ENCODE measurements at regions not wholly inside any gene's neighbourhood (a gene's known extent, or its start where the extent isn't known, plus 50 kb on each side); places are given as distances from the start of the nearest gene placed in this dataset.
"Not testable (repeated sequence)": the region's sequence is repeated elsewhere in the genome, so short reads cannot be mapped to it uniquely, and the experiment has no call there.

GRCh38 chr1:219074084-219074728 lies 99.5 kb upstream of the LYPLAL1 start:
- peaks cover 0 to 14% (median 0%) of the 10 kb centered on the region in 8 donors for H3K9me3 ChIP-seq
- WGBS, 5 donors = 77 to 96% (median 93%) methylated on average over 5 of the region's 5 CpGs
- intact Hi-C loops (cut with DNase I; ENCODE audit: low total_unique reads) = no loop called here
- no peak overlapping the region for H3K27ac ChIP-seq
- H3K4me1 ChIP-seq = no peaks in the 10 kb centered on the region
- H3K27me3 ChIP-seq (replicated peaks in 1 of 7) = no peaks in the 10 kb centered on the region
- TF ChIP-seq POLR2A (IDR thresholded peaks at IDR 0.05) (no peak), CTCF (IDR thresholded peaks at IDR 0.05 in 8 of 11, conservative IDR thresholded peaks at IDR 0.05 in 3 of 11) (no peak), POLR2AphosphoS5 (IDR thresholded peaks at IDR 0.05) (no peak)
- no peaks in the 10 kb centered on the region for H3K36me3 ChIP-seq
- DNase-seq = no peak
- H3K4me3 ChIP-seq = no peak overlapping the region

GRCh38 chr1:219075121-219075879 lies 98.4 kb upstream of the LYPLAL1 start:
- no peaks in the 10 kb centered on the region for H3K36me3 ChIP-seq
- intact Hi-C loops (cut with DNase I; ENCODE audit: low total_unique reads) = no loop called here
- H3K27me3 ChIP-seq (replicated peaks in 1 of 7) = no peaks in the 10 kb centered on the region
- no peak overlapping the region for H3K4me3 ChIP-seq
- no peak for DNase-seq
- no peaks in the 10 kb centered on the region for H3K4me1 ChIP-seq
- peaks cover 0 to 14% (median 0%) of the 10 kb centered on the region in 8 donors for H3K9me3 ChIP-seq
- WGBS, 5 donors = 82 to 91% (median 89%) methylated on average over 2 of the region's 2 CpGs
- no peak overlapping the region for H3K27ac ChIP-seq
- TF ChIP-seq POLR2AphosphoS5 (IDR thresholded peaks at IDR 0.05) (no peak), POLR2A (IDR thresholded peaks at IDR 0.05) (no peak), CTCF (IDR thresholded peaks at IDR 0.05 in 8 of 11, conservative IDR thresholded peaks at IDR 0.05 in 3 of 11) (no peak)

GRCh38 chr1:219076326-219076937 lies 97.2 kb upstream of the LYPLAL1 start:
- no peak overlapping the region for H3K27ac ChIP-seq
- TF ChIP-seq POLR2AphosphoS5 (IDR thresholded peaks at IDR 0.05) = no peak
- no peak overlapping the region for H3K4me3 ChIP-seq
- 92 to 97% (median 93%) methylated on average over 1 of the region's 1 CpG for WGBS, 5 donors
- no peaks in the 10 kb centered on the region for H3K27me3 ChIP-seq (replicated peaks in 1 of 7)
- intact Hi-C loops (cut with DNase I; ENCODE audit: low total_unique reads) = no loop called here
- H3K36me3 ChIP-seq = no peaks in the 10 kb centered on the region
- H3K9me3 ChIP-seq = peaks cover 0 to 14% (median 0%) of the 10 kb centered on the region in 8 donors
- no peaks in the 10 kb centered on the region for H3K4me1 ChIP-seq
- no peak for DNase-seq

GRCh38 chr1:219077767-219078166 lies 95.9 kb upstream of the LYPLAL1 start:
- H3K4me3 ChIP-seq; H3K9me3 ChIP-seq; H3K27me3 ChIP-seq (replicated peaks in 1 of 7); DNase-seq; intact Hi-C loops (cut with DNase I; ENCODE audit: low total_unique reads); H3K36me3 ChIP-seq; H3K27ac ChIP-seq; H3K4me1 ChIP-seq: not testable (repeated sequence)
- 87 to 96% (median 93%) methylated on average over 3 of the region's 3 CpGs for WGBS, 5 donors
